ENCODE measurements at regions not wholly inside any gene's neighbourhood (a gene's known extent, or its start where the extent isn't known, plus 50 kb on each side); places are given as distances from the start of the nearest gene placed in this dataset.

DNA sequence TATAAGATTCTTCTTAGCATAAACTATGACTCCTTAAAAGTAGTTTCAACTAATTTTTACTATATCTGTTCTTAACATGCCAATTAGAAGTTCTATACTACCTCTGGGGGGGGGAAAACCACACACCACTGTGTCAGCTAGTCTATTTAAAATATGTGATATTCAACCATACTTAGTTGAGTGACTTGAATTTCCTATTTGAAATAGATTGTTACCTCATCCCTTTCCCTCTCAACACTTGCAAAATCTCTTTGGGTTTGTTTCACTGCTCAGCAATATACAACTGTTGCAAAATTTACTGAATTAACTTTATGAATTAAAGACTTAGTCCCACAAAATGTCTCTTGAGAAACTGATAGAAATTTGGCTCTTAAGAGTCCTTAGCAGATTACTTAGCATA lies 151.1 kb upstream of the POU5F2 start:
- ATAC-seq = no peak
- TF ChIP-seq CHD4 (IDR thresholded peaks at IDR 0.05; ENCODE audit: borderline replicate concordance) (no peak), HEYL (CRISPR knock-in tag; IDR thresholded peaks at IDR 0.05) (no peak), HOXB5 (CRISPR knock-in tag; IDR thresholded peaks at IDR 0.05) (no peak), EHMT2 (IDR thresholded peaks at IDR 0.05; ENCODE audit: low read depth) (no peak), ESRRA (IDR thresholded peaks at IDR 0.05; ENCODE audit: borderline replicate concordance, low read length) (no peak), MAFK (IDR thresholded peaks at IDR 0.05; ENCODE audit: partially characterized antibody) (no peak), HDAC2 (IDR thresholded peaks at IDR 0.05) (no peak), CBX2 (IDR thresholded peaks at IDR 0.05; ENCODE audit: borderline replicate concordance, low read depth) (no peak), POLR2AphosphoS2 (conservative IDR thresholded peaks at IDR 0.05; ENCODE audit: low read length) (no peak), TFCP2L1 (CRISPR knock-in tag; IDR thresholded peaks at IDR 0.05) (no peak)
- no peaks in the 10 kb centered on the region for H3K9me3 ChIP-seq
- no peak for FAIRE-seq
- ChIA-PET POLR2A (no interaction called here), CTCF (no interaction called here)
- no peaks in the 10 kb centered on the region for H3K4me1 ChIP-seq
- H3K4me2 ChIP-seq = no peak overlapping the region
- DNase-seq (ENCODE audit: low read depth in 1 of 2, low spot score in 1 of 2) = no peak
- no peak overlapping the region for H3K4me3 ChIP-seq
- no peak overlapping the region for H3K27ac ChIP-seq

DNA sequence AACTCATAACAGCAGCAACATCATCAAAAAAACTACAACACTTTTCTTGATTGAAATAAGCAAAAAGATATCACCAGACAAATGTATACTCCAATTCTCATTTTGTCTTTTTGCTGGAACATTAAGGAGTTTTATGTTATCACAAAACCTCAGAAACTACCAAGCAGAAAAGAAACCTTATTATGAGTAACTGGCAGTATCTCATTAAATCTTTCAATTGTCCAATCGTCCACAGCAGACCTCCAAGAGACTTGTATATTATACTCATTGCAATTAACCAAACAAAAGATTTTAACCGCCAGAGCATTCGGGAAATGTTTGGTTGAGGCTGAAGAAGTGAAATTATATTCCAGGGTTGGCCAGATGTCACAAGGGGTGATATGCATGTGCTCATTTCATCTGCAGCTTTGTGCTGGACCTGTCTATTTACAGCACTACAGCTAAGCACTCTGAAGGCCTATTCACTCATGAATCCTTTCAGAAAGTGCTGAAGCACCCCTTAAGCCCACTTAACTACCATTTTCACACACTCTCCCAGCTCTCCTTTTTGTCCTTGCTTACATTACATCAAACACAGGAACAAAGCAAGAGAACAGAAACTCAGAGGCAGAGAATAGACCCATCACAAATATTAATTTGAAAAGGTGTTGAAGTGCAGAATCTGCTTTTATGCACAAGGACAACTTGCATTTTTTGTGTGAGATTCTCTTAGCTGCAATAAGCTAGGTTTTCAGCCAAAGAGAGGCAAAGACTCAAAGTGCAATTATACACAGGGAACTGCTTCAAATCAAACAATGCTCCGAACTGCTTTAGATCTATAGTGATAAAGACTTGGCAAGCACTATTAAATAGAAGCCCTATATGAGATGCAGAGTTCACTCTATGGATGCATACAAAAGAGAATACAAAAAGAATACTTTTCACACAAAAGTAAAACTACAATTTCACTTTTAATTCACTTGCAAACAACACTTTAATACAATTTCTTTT lies 150.4 kb upstream of the POU5F2 start:
- ChIA-PET CTCF (no interaction called here), POLR2A (no interaction called here)
- Histone ChIP-seq H3K4me2 (no peak overlapping the region), H3K4me1 (no peaks in the 10 kb centered on the region), H3K4me3 (no peak overlapping the region), H3K27ac (no peak overlapping the region), H3K9me3 (no peaks in the 10 kb centered on the region)
- DNase-seq (ENCODE audit: low read depth in 1 of 2, low spot score in 1 of 2) = no peak
- no peak for FAIRE-seq
- no peak for ATAC-seq
- TF ChIP-seq HEYL (CRISPR knock-in tag; IDR thresholded peaks at IDR 0.05) = no peak
- TF ChIP-seq, protein P1, sequence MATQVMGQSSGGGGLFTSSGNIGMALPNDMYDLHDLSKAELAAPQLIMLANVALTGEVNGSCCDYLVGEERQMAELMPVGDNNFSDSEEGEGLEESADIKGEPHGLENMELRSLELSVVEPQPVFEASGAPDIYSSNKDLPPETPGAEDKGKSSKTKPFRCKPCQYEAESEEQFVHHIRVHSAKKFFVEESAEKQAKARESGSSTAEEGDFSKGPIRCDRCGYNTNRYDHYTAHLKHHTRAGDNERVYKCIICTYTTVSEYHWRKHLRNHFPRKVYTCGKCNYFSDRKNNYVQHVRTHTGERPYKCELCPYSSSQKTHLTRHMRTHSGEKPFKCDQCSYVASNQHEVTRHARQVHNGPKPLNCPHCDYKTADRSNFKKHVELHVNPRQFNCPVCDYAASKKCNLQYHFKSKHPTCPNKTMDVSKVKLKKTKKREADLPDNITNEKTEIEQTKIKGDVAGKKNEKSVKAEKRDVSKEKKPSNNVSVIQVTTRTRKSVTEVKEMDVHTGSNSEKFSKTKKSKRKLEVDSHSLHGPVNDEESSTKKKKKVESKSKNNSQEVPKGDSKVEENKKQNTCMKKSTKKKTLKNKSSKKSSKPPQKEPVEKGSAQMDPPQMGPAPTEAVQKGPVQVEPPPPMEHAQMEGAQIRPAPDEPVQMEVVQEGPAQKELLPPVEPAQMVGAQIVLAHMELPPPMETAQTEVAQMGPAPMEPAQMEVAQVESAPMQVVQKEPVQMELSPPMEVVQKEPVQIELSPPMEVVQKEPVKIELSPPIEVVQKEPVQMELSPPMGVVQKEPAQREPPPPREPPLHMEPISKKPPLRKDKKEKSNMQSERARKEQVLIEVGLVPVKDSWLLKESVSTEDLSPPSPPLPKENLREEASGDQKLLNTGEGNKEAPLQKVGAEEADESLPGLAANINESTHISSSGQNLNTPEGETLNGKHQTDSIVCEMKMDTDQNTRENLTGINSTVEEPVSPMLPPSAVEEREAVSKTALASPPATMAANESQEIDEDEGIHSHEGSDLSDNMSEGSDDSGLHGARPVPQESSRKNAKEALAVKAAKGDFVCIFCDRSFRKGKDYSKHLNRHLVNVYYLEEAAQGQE (IDR thresholded peaks at IDR 0.05) = no peak
- no peak for TF ChIP-seq SMC3 (IDR thresholded peaks at IDR 0.05)
- TF ChIP-seq HDAC2 (IDR thresholded peaks at IDR 0.05) = no peak
- TF ChIP-seq, protein P2, sequence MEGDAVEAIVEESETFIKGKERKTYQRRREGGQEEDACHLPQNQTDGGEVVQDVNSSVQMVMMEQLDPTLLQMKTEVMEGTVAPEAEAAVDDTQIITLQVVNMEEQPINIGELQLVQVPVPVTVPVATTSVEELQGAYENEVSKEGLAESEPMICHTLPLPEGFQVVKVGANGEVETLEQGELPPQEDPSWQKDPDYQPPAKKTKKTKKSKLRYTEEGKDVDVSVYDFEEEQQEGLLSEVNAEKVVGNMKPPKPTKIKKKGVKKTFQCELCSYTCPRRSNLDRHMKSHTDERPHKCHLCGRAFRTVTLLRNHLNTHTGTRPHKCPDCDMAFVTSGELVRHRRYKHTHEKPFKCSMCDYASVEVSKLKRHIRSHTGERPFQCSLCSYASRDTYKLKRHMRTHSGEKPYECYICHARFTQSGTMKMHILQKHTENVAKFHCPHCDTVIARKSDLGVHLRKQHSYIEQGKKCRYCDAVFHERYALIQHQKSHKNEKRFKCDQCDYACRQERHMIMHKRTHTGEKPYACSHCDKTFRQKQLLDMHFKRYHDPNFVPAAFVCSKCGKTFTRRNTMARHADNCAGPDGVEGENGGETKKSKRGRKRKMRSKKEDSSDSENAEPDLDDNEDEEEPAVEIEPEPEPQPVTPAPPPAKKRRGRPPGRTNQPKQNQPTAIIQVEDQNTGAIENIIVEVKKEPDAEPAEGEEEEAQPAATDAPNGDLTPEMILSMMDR (IDR thresholded peaks at IDR 0.05) = no peak
- TF ChIP-seq GATA3 (IDR thresholded peaks at IDR 0.05; ENCODE audit: borderline replicate concordance) = no peak
- WGBS (ENCODE audit: missing lambda C conversion rate) = 82% methylated on average over 4 of the region's 4 CpGs

DNA sequence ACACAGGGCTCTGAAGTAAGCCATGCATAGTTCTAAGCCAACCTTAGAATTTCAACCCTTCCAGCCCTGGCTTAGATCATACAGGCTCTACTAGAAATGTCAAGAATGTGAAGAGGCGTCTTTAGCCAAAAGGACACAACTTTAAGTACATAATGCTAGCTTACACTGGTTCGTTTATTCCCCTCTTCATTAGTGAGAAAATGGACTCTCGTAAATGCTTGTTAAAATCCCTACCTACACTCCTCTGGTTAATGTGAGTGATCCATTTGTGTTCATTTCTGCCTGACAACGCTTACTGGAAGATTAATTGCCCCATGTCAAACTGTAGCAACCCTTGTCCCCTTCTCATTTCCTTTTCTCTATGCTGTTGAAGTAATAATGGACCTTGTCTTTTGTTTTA lies 149.3 kb upstream of the POU5F2 start:
- POLR2A ChIA-PET = no interaction called here
- no peak overlapping the region for H3K4me3 ChIP-seq
- H3K4me1 ChIP-seq = no peaks in the 10 kb centered on the region
- CTCF ChIA-PET = no interaction called here
- FAIRE-seq (no peak), ATAC-seq (no peak), DNase-seq (ENCODE audit: low read depth in 1 of 2, low spot score in 1 of 2) (no peak)
- 87% methylated on average over 4 of the region's 4 CpGs for WGBS (ENCODE audit: missing lambda C conversion rate)
- H3K27ac ChIP-seq = no peak overlapping the region
- H3K9me3 ChIP-seq = no peaks in the 10 kb centered on the region
- no peak overlapping the region for H3K4me2 ChIP-seq
- no peak for TF ChIP-seq RCOR1 (IDR thresholded peaks at IDR 0.05; ENCODE audit: low read depth, low read length)
- no peak for TF ChIP-seq CBX8 (IDR thresholded peaks at IDR 0.05)
- no peak for TF ChIP-seq EP300 (IDR thresholded peaks at IDR 0.05)
- no peak for TF ChIP-seq ZSCAN20 (CRISPR knock-in tag; IDR thresholded peaks at IDR 0.05)
- TF ChIP-seq, protein P3, sequence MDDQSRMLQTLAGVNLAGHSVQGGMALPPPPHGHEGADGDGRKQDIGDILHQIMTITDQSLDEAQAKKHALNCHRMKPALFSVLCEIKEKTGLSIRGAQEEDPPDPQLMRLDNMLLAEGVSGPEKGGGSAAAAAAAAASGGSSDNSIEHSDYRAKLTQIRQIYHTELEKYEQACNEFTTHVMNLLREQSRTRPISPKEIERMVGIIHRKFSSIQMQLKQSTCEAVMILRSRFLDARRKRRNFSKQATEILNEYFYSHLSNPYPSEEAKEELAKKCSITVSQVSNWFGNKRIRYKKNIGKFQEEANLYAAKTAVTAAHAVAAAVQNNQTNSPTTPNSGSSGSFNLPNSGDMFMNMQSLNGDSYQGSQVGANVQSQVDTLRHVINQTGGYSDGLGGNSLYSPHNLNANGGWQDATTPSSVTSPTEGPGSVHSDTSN (IDR thresholded peaks at IDR 0.05) = no peak
- no peak for TF ChIP-seq MAZ (IDR thresholded peaks at IDR 0.05; ENCODE audit: borderline replicate concordance, low read depth, low read length)
- no peak for TF ChIP-seq CEBPB (IDR thresholded peaks at IDR 0.05)
- TF ChIP-seq ZC3H11A (IDR thresholded peaks at IDR 0.05) = no peak
- no peak for TF ChIP-seq RFX5 (IDR thresholded peaks at IDR 0.05)
- no peak for TF ChIP-seq NR3C1 (IDR thresholded peaks at IDR 0.05)
- TF ChIP-seq MAFK (IDR thresholded peaks at IDR 0.05; ENCODE audit: partially characterized antibody) = no peak
- no peak for TF ChIP-seq KDM1A (IDR thresholded peaks at IDR 0.05; ENCODE audit: low read depth)
- no peak for TF ChIP-seq MYC (IDR thresholded peaks at IDR 0.05; ENCODE audit: borderline replicate concordance, low read length)
